VCaP (cell line): ENCODE measurements at regions not wholly inside any gene's neighbourhood (a gene's known extent, or its start where the extent isn't known, plus 50 kb on each side); places are given as distances from the start of the nearest gene placed in this dataset.

Experiments used
- H3K27ac ChIP-seq: fragments of 450-650 bp; 2 replicates; pipeline ENCODE4 v1.5.1; 2017
- CTCF ChIP-seq: fragments of 450-650 bp; conservative IDR thresholded peaks from 2 replicates; pipeline ENCODE4 v1.5.1; 2017; ENCODE audit warnings: mild to moderate bottlenecking, moderate library complexity

GRCh38 chr3:152760024-152760563 is 74.8 kb upstream of the P2RY1 start:
- TF ChIP-seq CTCF: no peak
- H3K27ac ChIP-seq: no peak overlapping the region

- no peak overlapping the region for H3K27ac ChIP-seq
- no peak for TF ChIP-seq CTCF
Observed at GRCh38 chr3:152760591-152760990, 74.3 kb upstream of the P2RY1 start.

GRCh38 chr3:152768478-152768877 is 66.5 kb upstream of the P2RY1 start:
- no peak overlapping the region for H3K27ac ChIP-seq
- no peak for TF ChIP-seq CTCF

- H3K27ac ChIP-seq: no peak overlapping the region
- no peak for TF ChIP-seq CTCF
Observed at GRCh38 chr3:152769523-152769922, 65.4 kb upstream of the P2RY1 start.

GRCh38 chr3:152770296-152770695 is 64.6 kb upstream of the P2RY1 start:
- H3K27ac ChIP-seq: no peak overlapping the region
- no peak for TF ChIP-seq CTCF

- no peak for TF ChIP-seq CTCF
Observed at GRCh38 chr3:152771120-152771519, 63.8 kb upstream of the P2RY1 start.

GRCh38 chr3:152772674-152773225 is 62.2 kb upstream of the P2RY1 start:
- TF ChIP-seq CTCF: no peak

More at GRCh38 chr3:152771120-152771519, 63.8 kb upstream of the P2RY1 start:
- no peak overlapping the region for H3K27ac ChIP-seq

More at GRCh38 chr3:152772674-152773225, 62.2 kb upstream of the P2RY1 start:
- H3K27ac ChIP-seq: no peak overlapping the region
